Bronchial epithelial cell (primary cell): ENCODE measurements at regions not wholly inside any gene's neighbourhood (a gene's known extent, or its start where the extent isn't known, plus 50 kb on each side); places are given as distances from the start of the nearest gene placed in this dataset.
A peak's percentile ranks its signal among the peaks of the same experiment; 100 is the strongest.

Experiments
- DNase-seq: peaks from one replicate; pipeline ENCODE4 v3.0.0-alpha.2; 2010; ENCODE audit warnings: low read depth
- FAIRE-seq: peaks from 2 replicates; lab custom pipeline; 2011; peaks lifted over from hg19 to GRCh38; lab: Jason Lieb, UNC
- H3K27me3 ChIP-seq: 2 replicates; pipeline ENCODE4 v1.5.1; 2011; ENCODE audit warnings: low read length; ENCODE audit not compliant: control insufficient read depth, insufficient read depth
- H3K36me3 ChIP-seq: 2 replicates; pipeline ENCODE4 v1.5.1; 2011; ENCODE audit warnings: low read length; ENCODE audit not compliant: control insufficient read depth, insufficient read depth
- H3K4me3 ChIP-seq: 2 replicates; pipeline ENCODE4 v1.5.1; 2011; ENCODE audit warnings: mild to moderate bottlenecking, low read depth, low read length, control low read depth
- TF ChIP-seq, protein P1 (sequence below): IDR thresholded peaks from 2 replicates; pipeline ENCODE4 v1.5.1; 2011; ENCODE audit warnings: mild to moderate bottlenecking, moderate library complexity, low read length, control low read depth, inconsistent platforms; ENCODE audit not compliant: insufficient read depth, severe bottlenecking

DNA sequence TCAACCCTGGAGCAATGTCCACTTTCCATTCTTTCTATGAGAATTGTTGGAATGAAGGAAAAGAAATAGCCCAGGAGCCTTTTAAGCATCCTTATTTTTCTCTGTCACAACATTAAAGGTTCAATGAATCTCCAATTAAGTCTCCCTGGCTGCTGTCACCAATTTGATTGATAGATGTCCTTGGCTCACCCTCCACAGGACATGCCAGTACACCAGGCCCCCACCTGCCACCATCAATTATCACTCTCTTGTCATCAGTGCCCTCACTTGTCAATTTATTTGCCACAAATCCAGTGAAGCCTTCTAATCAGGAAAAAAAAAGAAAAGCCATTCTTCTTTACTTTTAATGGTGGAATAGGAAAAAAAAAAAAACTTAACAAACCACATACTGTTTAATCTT lies 453.6 kb downstream of the CENPC start:
- no peak for DNase-seq
- H3K27me3 ChIP-seq: no peaks in the 10 kb centered on the region
- no peaks in the 10 kb centered on the region for H3K36me3 ChIP-seq
- no peak overlapping the region for H3K4me3 ChIP-seq
- no peak for FAIRE-seq
- TF ChIP-seq, protein P1, sequence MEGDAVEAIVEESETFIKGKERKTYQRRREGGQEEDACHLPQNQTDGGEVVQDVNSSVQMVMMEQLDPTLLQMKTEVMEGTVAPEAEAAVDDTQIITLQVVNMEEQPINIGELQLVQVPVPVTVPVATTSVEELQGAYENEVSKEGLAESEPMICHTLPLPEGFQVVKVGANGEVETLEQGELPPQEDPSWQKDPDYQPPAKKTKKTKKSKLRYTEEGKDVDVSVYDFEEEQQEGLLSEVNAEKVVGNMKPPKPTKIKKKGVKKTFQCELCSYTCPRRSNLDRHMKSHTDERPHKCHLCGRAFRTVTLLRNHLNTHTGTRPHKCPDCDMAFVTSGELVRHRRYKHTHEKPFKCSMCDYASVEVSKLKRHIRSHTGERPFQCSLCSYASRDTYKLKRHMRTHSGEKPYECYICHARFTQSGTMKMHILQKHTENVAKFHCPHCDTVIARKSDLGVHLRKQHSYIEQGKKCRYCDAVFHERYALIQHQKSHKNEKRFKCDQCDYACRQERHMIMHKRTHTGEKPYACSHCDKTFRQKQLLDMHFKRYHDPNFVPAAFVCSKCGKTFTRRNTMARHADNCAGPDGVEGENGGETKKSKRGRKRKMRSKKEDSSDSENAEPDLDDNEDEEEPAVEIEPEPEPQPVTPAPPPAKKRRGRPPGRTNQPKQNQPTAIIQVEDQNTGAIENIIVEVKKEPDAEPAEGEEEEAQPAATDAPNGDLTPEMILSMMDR: no peak

DNA sequence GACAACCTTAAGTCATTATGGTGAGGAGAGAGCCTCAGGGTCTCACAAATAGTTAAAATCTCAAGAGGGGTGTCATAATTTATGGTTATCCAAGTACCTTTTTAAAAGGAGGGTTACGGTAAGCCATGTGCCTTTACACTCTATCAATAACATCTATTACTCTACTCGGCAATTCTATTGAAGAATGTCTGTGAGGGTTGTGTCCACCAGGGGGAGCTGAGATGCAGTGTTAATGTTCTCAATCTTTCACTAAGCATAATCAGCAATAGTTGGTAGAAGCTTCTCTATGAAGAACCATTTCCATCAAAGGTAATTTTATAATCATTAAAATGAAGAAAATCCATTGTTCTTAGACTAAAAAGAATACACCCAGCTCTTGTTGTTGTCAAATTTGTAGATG lies 457.4 kb downstream of the CENPC start:
- peak; percentile 49 for DNase-seq
- Histone ChIP-seq H3K36me3 (no peaks in the 10 kb centered on the region), H3K4me3 (no peak overlapping the region), H3K27me3 (no peaks in the 10 kb centered on the region)
- TF ChIP-seq, protein P1: peak; percentile 57
- no peak for FAIRE-seq

DNA sequence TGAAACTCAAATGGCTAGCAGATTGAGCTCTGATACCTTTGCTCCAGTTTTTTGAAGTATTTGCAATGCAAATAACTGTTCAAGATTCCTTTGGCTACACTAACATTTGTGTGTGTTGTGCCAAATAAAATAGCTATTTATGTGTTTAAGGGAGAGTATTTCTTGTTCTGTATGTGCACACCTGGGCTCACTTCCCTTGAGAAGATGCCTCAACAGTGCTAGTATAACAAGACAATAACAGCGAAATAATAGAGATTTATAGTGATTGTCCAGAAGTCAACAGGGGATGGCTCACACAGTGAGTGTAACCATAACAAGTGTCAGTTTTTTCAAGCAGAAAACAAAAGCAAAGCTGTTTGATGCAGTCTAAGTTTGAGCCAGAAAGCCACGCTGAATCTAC lies 460.5 kb downstream of the CENPC start:
- Histone ChIP-seq H3K4me3 (no peak overlapping the region), H3K27me3 (no peaks in the 10 kb centered on the region), H3K36me3 (no peaks in the 10 kb centered on the region)
- TF ChIP-seq, protein P1: no peak
- DNase-seq (no peak), FAIRE-seq (no peak)

DNA sequence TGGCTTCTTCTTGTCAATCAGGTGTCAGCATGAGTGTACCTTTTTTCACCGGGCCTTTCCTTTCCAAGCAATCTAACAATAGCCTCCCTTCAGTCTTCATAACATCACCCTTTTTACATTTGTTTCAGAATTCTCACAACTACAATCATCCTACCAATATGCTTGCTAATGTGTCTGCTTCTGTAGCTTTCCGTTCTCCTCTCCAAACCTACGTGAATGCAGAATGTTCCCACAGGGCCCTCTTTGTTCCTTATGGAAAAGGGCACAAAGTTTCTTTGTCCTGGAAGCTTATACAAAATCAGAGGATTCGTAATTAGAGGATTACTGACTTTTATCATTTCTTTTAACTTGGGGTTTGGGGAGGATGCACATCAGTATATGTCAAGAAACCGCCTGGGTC lies 461.8 kb downstream of the CENPC start:
- Histone ChIP-seq H3K27me3 (no peaks in the 10 kb centered on the region), H3K36me3 (no peaks in the 10 kb centered on the region), H3K4me3 (no peak overlapping the region)
- TF ChIP-seq, protein P1: no peak
- DNase-seq (no peak), FAIRE-seq (no peak)

DNA sequence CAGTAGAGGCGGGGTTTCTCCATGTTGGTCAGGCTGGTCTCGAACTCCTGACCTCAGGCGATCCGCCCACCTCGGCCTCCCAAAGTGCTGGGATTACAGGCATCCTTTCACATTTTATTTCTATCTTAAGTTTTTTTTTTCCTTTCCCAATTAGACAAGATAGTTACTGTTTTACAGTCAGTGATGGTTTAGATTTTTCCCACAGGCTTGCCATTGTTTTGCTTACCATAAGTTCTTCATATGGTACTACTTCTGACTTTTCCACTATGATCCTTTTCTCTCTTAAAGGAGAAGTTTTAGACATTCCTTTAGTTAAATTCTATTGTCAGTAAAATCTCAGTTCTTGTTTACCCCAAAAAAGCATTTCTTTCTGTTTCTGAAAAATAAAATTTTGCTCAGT lies 462.6 kb downstream of the CENPC start:
- H3K27me3 ChIP-seq: no peaks in the 10 kb centered on the region
- no peak for DNase-seq
- TF ChIP-seq, protein P1: no peak
- no peak for FAIRE-seq
- H3K4me3 ChIP-seq: no peak overlapping the region
- H3K36me3 ChIP-seq: no peaks in the 10 kb centered on the region

DNA sequence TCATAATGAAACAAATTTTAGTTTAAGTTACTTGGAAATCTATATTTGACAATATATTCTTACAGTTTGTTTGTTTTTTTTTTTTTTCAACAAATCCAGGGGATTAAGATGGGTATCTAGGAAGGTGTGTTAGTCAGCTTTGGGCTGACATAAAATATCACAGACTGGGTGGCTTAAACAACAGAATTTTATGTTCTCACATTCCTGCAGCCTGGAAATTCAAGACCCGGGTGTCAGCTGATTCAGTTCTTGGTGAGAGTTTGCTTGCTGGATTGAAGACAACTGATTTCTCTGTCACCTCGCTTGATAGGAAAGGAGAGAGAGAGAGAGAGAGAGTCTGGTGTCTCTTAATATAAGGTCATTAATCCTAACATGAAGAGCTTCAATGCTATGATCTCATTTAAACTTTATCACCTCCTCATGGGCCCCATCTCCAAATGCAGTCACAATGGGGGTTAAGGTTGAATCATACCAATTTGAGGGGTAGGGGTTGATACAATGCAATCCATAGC lies 465.2 kb downstream of the CENPC start:
- no peak overlapping the region for H3K4me3 ChIP-seq
- H3K36me3 ChIP-seq: no peaks in the 10 kb centered on the region
- no peaks in the 10 kb centered on the region for H3K27me3 ChIP-seq
- no peak for DNase-seq
- TF ChIP-seq, protein P1: no peak
- FAIRE-seq: no peak
